ENCODE measurements at regions not wholly inside any gene's neighbourhood (a gene's known extent, or its start where the extent isn't known, plus 50 kb on each side); places are given as distances from the start of the nearest gene placed in this dataset.

DNA sequence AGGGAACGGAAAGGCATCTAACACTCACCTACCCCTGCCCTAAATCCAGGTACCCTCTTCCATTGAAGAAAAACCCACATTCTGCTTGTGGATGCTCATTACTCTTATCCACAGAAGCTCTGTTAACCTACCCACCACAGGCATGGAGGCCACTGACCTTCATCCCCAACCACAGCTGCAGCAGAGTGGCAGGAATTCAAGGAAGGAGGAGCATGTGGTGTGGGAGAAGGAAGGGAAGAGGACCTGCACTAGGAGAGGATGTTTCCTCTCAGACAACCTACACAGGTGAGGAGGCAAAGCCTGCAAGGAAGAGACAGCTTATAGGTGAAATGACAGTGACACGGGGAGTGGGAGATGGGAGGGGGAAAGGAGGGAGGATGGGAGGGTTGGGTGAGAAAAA, 192.5 kb upstream of the TSC22D2 start:
- no peaks in the 10 kb centered on the region for H3K36me3 ChIP-seq (ENCODE audit: insufficient read depth, low read length)
- H3K9ac ChIP-seq (ENCODE audit: low read depth, low read length): no peak overlapping the region
- H3K27me3 ChIP-seq (ENCODE audit: insufficient read depth, low read length): no peaks in the 10 kb centered on the region
- no peak overlapping the region for H3K4me3 ChIP-seq (ENCODE audit: low read length)
- WGBS: 84% methylated on average over 2 of the region's 2 CpGs
- peaks cover 15% of the 10 kb centered on the region for H3K4me1 ChIP-seq (ENCODE audit: insufficient read depth, low read length)
- H3K9me3 ChIP-seq (ENCODE audit: insufficient read depth, low read depth, low read length): peaks cover 4% of the 10 kb centered on the region; the same call in 1 of the 2 replicates
- H3K27ac ChIP-seq (ENCODE audit: low read depth, low read length): no peak overlapping the region

DNA sequence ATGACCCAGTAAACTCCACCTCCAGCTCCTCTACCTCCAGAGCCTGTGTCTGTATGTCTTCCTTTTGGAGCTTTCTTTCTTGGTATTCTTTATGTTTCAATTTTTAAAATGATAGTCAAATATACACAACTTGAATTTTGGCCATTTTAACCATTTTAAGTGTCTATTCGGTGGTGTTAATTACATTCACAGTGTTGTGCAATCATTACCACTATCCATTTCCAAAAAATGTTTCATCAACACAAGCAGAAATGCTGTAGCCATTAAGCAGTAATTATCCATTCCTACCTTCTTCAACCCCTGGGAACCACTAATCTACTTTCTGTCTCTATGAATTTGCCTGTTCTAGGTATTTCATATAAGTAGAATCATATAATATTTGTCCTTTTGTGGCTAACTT, 194.5 kb upstream of the TSC22D2 start:
- Histone ChIP-seq H3K27me3 (ENCODE audit: insufficient read depth, low read length) (no peaks in the 10 kb centered on the region), H3K4me3 (ENCODE audit: low read length) (no peak overlapping the region)
- WGBS: 100% methylated on average over 1 of the region's 1 CpG

DNA sequence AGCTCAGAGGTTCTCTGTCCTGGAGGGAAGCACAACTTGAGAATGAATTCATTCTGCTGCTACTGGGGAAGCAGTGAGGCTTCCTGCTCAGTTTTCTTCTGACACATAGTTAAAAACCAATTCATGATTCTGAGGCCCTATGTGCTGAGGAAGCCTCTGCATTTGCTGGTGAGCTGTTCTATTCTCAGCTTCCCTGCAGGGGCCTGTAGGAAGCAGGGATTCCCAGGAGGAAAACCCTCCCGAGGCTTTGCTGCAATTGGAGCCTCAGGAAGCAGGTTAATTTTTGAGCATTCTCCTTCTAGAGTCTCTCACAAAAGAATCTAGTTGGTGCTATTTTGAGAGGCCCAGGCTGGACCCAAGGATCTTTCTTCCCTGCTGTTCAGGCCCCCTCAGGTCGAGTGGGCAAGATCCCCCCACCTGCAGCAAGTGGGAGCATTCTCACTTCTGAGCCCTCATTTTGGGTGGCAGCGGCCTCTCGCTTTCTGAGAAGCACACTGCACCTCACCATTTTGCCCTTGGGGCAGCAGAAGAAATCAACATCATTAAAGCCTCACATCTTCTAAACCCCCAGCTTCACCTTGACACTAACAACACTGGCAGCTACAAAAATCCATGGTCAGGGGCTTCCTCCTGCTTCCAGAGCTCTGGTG, 197.5 kb upstream of the TSC22D2 start:
- Histone ChIP-seq H3K36me3 (ENCODE audit: insufficient read depth, low read length) (no peaks in the 10 kb centered on the region), H3K4me3 (ENCODE audit: low read length) (no peak overlapping the region), H3K27ac (ENCODE audit: low read depth, low read length) (0 out of 2 replicates have a peak overlapping the region, but pooled peaks have one; percentile 3), H3K9ac (ENCODE audit: low read depth, low read length) (no peak overlapping the region; the same call in 1 of the 2 replicates), H3K9me3 (ENCODE audit: insufficient read depth, low read depth, low read length) (no peaks in the 10 kb centered on the region), H3K27me3 (ENCODE audit: insufficient read depth, low read length) (no peaks in the 10 kb centered on the region), H3K4me1 (ENCODE audit: insufficient read depth, low read length) (peaks cover 15% of the 10 kb centered on the region; the same call in 1 of the 2 replicates)
- WGBS: 42% methylated on average over 4 of the region's 4 CpGs

More for the DNA sequence above, 194.5 kb upstream of the TSC22D2 start:
- Histone ChIP-seq H3K27ac (ENCODE audit: low read depth, low read length) (no peak overlapping the region), H3K9ac (ENCODE audit: low read depth, low read length) (no peak overlapping the region), H3K36me3 (ENCODE audit: insufficient read depth, low read length) (no peaks in the 10 kb centered on the region), H3K9me3 (ENCODE audit: insufficient read depth, low read depth, low read length) (peaks cover 4% of the 10 kb centered on the region; the same call in 1 of the 2 replicates), H3K4me1 (ENCODE audit: insufficient read depth, low read length) (peaks cover 21% of the 10 kb centered on the region; the same call in 1 of the 2 replicates)

DNA sequence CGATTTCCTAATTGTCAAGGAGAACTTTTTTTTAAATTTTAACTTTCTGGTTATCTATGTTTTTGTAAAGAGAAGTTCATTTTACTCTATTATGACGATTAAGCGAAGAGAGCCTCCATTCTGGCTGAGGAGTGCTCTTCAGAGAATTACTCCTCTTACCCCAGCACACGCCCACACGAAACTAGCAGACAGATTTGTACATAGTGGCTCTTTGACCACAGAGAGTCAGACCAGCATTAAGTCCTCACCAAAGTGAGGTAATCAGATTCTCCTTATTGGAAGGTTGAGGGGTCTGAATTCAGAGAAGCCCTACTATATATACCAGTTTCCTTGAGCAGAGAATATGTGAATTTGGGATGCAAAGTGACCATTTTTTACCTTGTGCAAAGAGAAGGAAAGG, 204.8 kb upstream of the TSC22D2 start:
- Histone ChIP-seq H3K4me3 (ENCODE audit: low read length) (no peak overlapping the region), H3K36me3 (ENCODE audit: insufficient read depth, low read length) (no peaks in the 10 kb centered on the region), H3K4me1 (ENCODE audit: insufficient read depth, low read length) (peaks cover 18% of the 10 kb centered on the region), H3K9me3 (ENCODE audit: insufficient read depth, low read depth, low read length) (no peaks in the 10 kb centered on the region), H3K27me3 (ENCODE audit: insufficient read depth, low read length) (no peaks in the 10 kb centered on the region), H3K27ac (ENCODE audit: low read depth, low read length) (no peak overlapping the region), H3K9ac (ENCODE audit: low read depth, low read length) (no peak overlapping the region)
- WGBS: 96% methylated on average over 5 of the region's 5 CpGs

DNA sequence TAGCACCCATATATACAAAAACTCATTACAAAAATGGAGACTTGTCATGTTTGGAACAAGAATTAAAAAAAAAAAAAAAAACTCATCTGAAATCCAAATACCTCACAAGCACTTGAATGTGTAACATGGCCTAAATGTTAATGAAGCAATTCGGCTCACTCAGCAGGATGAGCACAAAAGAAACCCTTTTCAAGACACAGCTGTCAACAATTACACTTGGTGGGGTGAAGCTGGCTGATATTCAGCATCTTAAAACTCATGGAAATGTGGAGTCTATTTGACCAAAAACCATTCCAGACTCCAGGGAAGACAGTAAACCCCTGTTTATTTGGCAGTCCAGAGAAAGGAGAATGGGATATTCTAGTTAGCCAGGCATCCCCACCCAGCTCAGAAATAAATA, 205.4 kb upstream of the TSC22D2 start:
- 33% methylated on average over 1 of the region's 1 CpG for WGBS
- Histone ChIP-seq H3K4me3 (ENCODE audit: low read length) (no peak overlapping the region), H3K9ac (ENCODE audit: low read depth, low read length) (no peak overlapping the region), H3K27me3 (ENCODE audit: insufficient read depth, low read length) (no peaks in the 10 kb centered on the region), H3K27ac (ENCODE audit: low read depth, low read length) (no peak overlapping the region), H3K9me3 (ENCODE audit: insufficient read depth, low read depth, low read length) (peaks cover 4% of the 10 kb centered on the region; the same call in 1 of the 2 replicates), H3K36me3 (ENCODE audit: insufficient read depth, low read length) (no peaks in the 10 kb centered on the region), H3K4me1 (ENCODE audit: insufficient read depth, low read length) (peaks cover 19% of the 10 kb centered on the region)

DNA sequence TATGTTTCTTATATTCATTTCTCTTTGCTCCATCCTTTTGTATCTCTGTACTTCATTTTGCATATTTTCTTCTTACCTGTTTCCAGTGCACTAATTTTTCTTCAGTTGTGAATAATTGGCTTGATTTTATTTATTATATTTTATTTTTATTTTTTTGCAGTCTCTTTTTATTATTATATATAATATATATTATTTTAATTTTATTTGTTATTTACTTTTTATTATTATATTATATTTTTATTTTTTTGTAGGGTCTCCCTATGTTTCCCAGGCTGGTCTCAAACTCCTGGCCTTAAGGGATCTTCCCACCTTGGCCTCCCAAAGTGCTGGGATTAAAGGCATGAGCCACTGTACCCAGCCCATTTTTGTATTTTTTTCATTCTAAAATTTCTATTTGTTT, 213.1 kb upstream of the TSC22D2 start:
- H3K9ac ChIP-seq (ENCODE audit: low read depth, low read length): no peak overlapping the region
- H3K4me1 ChIP-seq (ENCODE audit: insufficient read depth, low read length): peaks cover 22% of the 10 kb centered on the region
- H3K27me3 ChIP-seq (ENCODE audit: insufficient read depth, low read length): no peaks in the 10 kb centered on the region
- H3K4me3 ChIP-seq (ENCODE audit: low read length): no peak overlapping the region
- peaks cover 4% of the 10 kb centered on the region; the same call in 1 of the 2 replicates for H3K9me3 ChIP-seq (ENCODE audit: insufficient read depth, low read depth, low read length)
- no peaks in the 10 kb centered on the region for H3K36me3 ChIP-seq (ENCODE audit: insufficient read depth, low read length)
- no peak overlapping the region for H3K27ac ChIP-seq (ENCODE audit: low read depth, low read length)

DNA sequence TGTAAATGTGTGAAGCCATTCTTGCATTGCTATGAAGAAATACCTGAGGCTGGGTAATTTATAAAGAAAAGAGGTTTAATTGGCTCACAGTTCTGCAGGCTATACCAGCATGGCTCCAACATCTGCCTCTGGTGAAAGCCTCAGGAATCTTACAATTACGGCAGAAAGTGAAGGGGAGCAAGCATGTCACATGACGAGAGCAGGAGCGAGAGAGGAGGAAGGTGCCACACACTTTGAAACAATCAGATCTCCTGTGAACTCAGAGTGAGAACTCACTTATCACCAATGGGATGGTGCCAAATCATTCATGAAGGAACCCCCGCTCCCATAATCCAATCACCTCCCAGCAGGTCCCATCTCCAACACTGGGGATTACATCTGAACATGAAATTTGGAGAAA, 213.6 kb upstream of the TSC22D2 start:
- H3K36me3 ChIP-seq (ENCODE audit: insufficient read depth, low read length): no peaks in the 10 kb centered on the region
- no peaks in the 10 kb centered on the region for H3K27me3 ChIP-seq (ENCODE audit: insufficient read depth, low read length)
- H3K4me1 ChIP-seq (ENCODE audit: insufficient read depth, low read length): peaks cover 22% of the 10 kb centered on the region
- no peak overlapping the region for H3K4me3 ChIP-seq (ENCODE audit: low read length)
- peaks cover 9% of the 10 kb centered on the region; the same call in 1 of the 2 replicates for H3K9me3 ChIP-seq (ENCODE audit: insufficient read depth, low read depth, low read length)
- no peak overlapping the region for H3K27ac ChIP-seq (ENCODE audit: low read depth, low read length)
- 80% methylated on average over 4 of the region's 4 CpGs for WGBS
- H3K9ac ChIP-seq (ENCODE audit: low read depth, low read length): no peak overlapping the region

DNA sequence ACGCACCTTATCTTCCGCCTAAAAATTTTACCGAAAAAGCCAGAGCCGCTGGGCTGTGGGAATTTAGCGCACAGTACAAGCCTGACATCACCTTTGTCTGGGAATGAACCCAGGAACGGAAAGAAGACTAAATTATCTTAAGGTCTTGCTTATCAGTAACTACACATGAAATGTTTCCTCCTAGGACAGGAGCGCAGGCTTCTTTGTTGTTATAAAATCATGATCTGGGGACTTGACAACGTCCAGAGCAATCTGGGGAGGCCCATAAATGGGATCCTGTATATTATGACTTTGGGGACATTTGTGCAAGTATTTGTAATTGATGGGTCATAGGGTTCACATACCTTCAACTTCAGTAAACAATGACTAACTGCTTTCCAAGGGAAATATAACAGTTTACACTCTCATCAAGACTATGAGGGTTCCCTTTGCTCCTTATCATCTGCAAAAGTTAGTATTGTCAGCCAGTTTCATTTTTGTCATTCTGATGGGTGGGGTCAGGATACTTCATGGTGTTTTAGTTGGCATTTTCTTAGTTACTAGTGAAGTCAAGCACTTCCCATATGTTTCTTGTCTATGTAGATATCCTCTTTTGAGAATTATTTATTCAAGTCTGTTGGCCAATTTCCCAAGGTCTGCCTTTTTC, 213.9 kb upstream of the PFN2 start:
- Histone ChIP-seq H3K9me3 (ENCODE audit: insufficient read depth, low read depth, low read length) (peaks cover 16% of the 10 kb centered on the region; the same call in 1 of the 2 replicates), H3K4me3 (ENCODE audit: low read length) (peak overlapping the region; percentile 54), H3K4me1 (ENCODE audit: insufficient read depth, low read length) (peaks cover 6% of the 10 kb centered on the region; the same call in 1 of the 2 replicates), H3K36me3 (ENCODE audit: insufficient read depth, low read length) (no peaks in the 10 kb centered on the region), H3K27ac (ENCODE audit: low read depth, low read length) (no peak overlapping the region), H3K9ac (ENCODE audit: low read depth, low read length) (no peak overlapping the region; the same call in 1 of the 2 replicates), H3K27me3 (ENCODE audit: insufficient read depth, low read length) (peaks cover 8% of the 10 kb centered on the region)
- WGBS: 19% methylated on average over 8 of the region's 8 CpGs

DNA sequence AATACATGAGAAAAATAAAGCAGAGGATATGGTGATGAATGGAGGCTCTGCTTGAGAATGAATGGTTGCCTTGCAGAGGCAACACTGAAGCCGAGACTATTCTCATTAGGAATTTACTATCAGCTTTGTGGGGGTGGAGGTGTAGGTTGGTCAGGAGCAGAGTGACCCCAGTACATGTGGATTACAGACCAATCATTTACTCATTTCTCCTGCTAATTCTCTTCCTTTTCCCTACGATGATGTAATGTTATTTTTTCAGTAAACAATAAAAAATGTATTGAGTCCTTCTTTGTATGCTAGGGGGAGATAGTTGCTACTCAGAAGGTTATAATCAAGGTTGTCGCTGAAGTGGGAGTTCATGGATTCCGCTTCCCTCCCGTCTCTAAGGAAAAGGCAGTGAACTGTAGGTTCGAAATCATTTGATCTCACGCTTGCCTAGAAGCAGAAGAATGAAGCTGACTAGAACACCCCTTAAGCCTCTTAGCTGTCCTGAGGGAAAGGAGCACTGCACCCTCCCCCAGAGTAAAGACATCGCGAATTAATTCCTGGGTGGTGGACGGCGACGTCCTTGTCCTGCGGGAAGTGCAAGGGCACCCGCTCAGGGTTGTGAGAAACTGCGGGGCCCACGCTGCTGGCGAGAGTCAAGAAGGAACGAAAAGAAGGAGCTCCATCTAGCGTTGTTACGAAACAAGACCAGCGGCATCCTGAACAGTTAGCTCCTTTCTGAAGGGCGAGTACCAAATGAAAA, 213.2 kb upstream of the PFN2 start:
- Histone ChIP-seq H3K4me1 (ENCODE audit: insufficient read depth, low read length) (peaks cover 6% of the 10 kb centered on the region; the same call in 1 of the 2 replicates), H3K4me3 (ENCODE audit: low read length) (peak overlapping the region; percentile 54), H3K36me3 (ENCODE audit: insufficient read depth, low read length) (no peaks in the 10 kb centered on the region), H3K27ac (ENCODE audit: low read depth, low read length) (no peak overlapping the region), H3K9ac (ENCODE audit: low read depth, low read length) (peak overlapping the region; percentile 59), H3K27me3 (ENCODE audit: insufficient read depth, low read length) (peaks cover 8% of the 10 kb centered on the region), H3K9me3 (ENCODE audit: insufficient read depth, low read depth, low read length) (peaks cover 11% of the 10 kb centered on the region; the same call in 1 of the 2 replicates)
- whole genome bisulfite sequencing: 5% methylated on average over 21 of the region's 22 CpGs

DNA sequence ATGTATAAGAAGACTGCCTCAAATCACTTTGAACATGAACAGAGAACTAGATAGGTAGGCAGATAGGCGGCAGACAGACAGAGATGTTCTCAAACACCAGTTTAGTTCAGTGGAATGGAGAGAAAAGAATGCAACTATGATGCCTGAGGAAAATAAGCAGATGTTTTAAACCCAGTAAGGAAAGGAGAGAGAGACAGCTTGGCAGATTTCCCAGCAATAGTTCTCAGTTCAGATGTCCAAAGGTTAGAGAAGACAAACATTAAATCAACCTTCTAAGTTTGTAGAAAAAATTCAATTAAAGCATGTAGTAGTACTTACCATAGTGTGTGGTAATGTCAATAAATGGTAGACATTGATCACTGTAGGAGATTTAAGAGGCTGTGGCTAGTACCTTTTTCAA, 209.6 kb upstream of the PFN2 start:
- WGBS: 91% methylated on average over 1 of the region's 1 CpG

DNA sequence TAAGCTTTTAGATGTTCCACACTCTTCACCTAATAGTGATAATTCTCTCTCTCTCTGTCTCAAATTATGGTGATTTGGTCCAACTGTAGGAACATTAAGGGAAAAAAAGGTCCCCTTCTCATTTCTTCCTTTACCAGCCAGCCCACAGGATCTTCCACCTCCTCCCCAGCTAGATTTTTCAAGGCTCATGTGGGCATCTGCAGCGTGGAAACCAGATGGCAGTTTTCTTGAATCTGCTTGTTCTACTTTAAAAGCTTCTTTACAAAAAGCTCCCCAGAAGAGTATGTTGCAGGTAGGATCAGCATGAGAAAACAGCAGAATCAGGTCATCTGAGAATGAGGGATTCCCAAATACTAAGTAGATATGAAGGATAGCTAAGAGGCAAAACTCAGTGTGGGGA, 208.6 kb upstream of the PFN2 start:
- Histone ChIP-seq H3K27ac (ENCODE audit: low read depth, low read length) (no peak overlapping the region), H3K9ac (ENCODE audit: low read depth, low read length) (no peak overlapping the region), H3K4me1 (ENCODE audit: insufficient read depth, low read length) (peaks cover 6% of the 10 kb centered on the region; the same call in 1 of the 2 replicates), H3K9me3 (ENCODE audit: insufficient read depth, low read depth, low read length) (no peaks in the 10 kb centered on the region), H3K4me3 (ENCODE audit: low read length) (no peak overlapping the region), H3K27me3 (ENCODE audit: insufficient read depth, low read length) (peaks cover 8% of the 10 kb centered on the region), H3K36me3 (ENCODE audit: insufficient read depth, low read length) (no peaks in the 10 kb centered on the region)
- WGBS: 82% methylated on average over 1 of the region's 1 CpG

More for the DNA sequence above, 209.6 kb upstream of the PFN2 start:
- no peaks in the 10 kb centered on the region for H3K36me3 ChIP-seq (ENCODE audit: insufficient read depth, low read length)
- H3K4me1 ChIP-seq (ENCODE audit: insufficient read depth, low read length): peaks cover 6% of the 10 kb centered on the region; the same call in 1 of the 2 replicates
- no peak overlapping the region for H3K27ac ChIP-seq (ENCODE audit: low read depth, low read length)
- no peak overlapping the region for H3K9ac ChIP-seq (ENCODE audit: low read depth, low read length)
- H3K27me3 ChIP-seq (ENCODE audit: insufficient read depth, low read length): peaks cover 8% of the 10 kb centered on the region
- no peak overlapping the region for H3K4me3 ChIP-seq (ENCODE audit: low read length)
- no peaks in the 10 kb centered on the region for H3K9me3 ChIP-seq (ENCODE audit: insufficient read depth, low read depth, low read length)

All from HUES64 (cell line).